PC-9 (cell line): ENCODE measurements at regions not wholly inside any gene's neighbourhood (a gene's known extent, or its start where the extent isn't known, plus 50 kb on each side); places are given as distances from the start of the nearest gene placed in this dataset.

Experiments used
- CTCF ChIP-seq: fragments of 200-600 bp; sonication (generic); conservative IDR thresholded peaks from 2 replicates; pipeline ENCODE4 v1.6.1; 2017; ENCODE audit warnings: mixed run types, antibody characterized with exemption, mild to moderate bottlenecking, moderate library complexity
- EZH2 ChIP-seq: fragments of 200-600 bp; sonication (generic); IDR thresholded peaks from 2 replicates; pipeline ENCODE4 v1.8.0; 2017; ENCODE audit warnings: antibody characterized with exemption, low read depth

GRCh38 chr7:91618776-91619765 lies 261.4 kb downstream of the MTERF1 start:
- TF ChIP-seq CTCF: no peak
- TF ChIP-seq EZH2: no peak
